ENCODE measurements at regions not wholly inside any gene's neighbourhood (a gene's known extent, or its start where the extent isn't known, plus 50 kb on each side); places are given as distances from the start of the nearest gene placed in this dataset.

GRCh38 chr7:24178811-24179570, 105.0 kb upstream of the NPY start:
- WGBS, 2 donors, result 92 to 93% methylated on average over 5 of the region's 5 CpGs
- intact Hi-C loops (cut with DNase I), result no loop called here
- H3K27ac ChIP-seq, result no peak overlapping the region
- DNase-seq, result no peak
- H3K4me1 ChIP-seq, result no peaks in the 10 kb centered on the region
- no peaks in the 10 kb centered on the region for H3K9me3 ChIP-seq
- H3K36me3 ChIP-seq, result no peaks in the 10 kb centered on the region
- H3K27me3 ChIP-seq, result no peaks in the 10 kb centered on the region
- no peak for TF ChIP-seq POLR2A (IDR thresholded peaks at IDR 0.05)
- TF ChIP-seq CTCF (IDR thresholded peaks at IDR 0.05), result no peak
- no peak overlapping the region for H3K4me3 ChIP-seq (replicated peaks in 1 of 3)

GRCh38 chr7:24191362-24191761, 92.6 kb upstream of the NPY start:
- no peaks in the 10 kb centered on the region for H3K9me3 ChIP-seq
- H3K27ac ChIP-seq, result no peak overlapping the region
- H3K27me3 ChIP-seq, result no peaks in the 10 kb centered on the region
- H3K4me1 ChIP-seq, result no peaks in the 10 kb centered on the region
- no peaks in the 10 kb centered on the region for H3K36me3 ChIP-seq
- no peak for DNase-seq
- no peak overlapping the region for H3K4me3 ChIP-seq (replicated peaks in 1 of 3)
- TF ChIP-seq POLR2A (IDR thresholded peaks at IDR 0.05) (no peak), CTCF (IDR thresholded peaks at IDR 0.05) (no peak)
- intact Hi-C loops (cut with DNase I), result no loop called here
- WGBS, 2 donors, result 69 to 82% methylated on average over 3 of the region's 3 CpGs

- Histone ChIP-seq H3K9me3 (no peaks in the 10 kb centered on the region), H3K4me3 (replicated peaks in 1 of 3) (no peak overlapping the region), H3K36me3 (no peaks in the 10 kb centered on the region), H3K4me1 (no peaks in the 10 kb centered on the region), H3K27ac (no peak overlapping the region), H3K27me3 (no peaks in the 10 kb centered on the region)
- WGBS, 2 donors, result 54 to 63% methylated on average over 2 of the region's 2 CpGs
- TF ChIP-seq CTCF (IDR thresholded peaks at IDR 0.05) (no peak), POLR2A (IDR thresholded peaks at IDR 0.05) (no peak)
- intact Hi-C loops (cut with DNase I), result no loop called here
- no peak for DNase-seq
These were observed 91.9 kb upstream of the NPY start for GRCh38 chr7:24192053-24192452.

- DNase-seq, result no peak
- no peak for TF ChIP-seq CTCF (IDR thresholded peaks at IDR 0.05)
- no peak for TF ChIP-seq POLR2A (IDR thresholded peaks at IDR 0.05)
- intact Hi-C loops (cut with DNase I), result no loop called here
These were observed 91.3 kb upstream of the NPY start for GRCh38 chr7:24192691-24193090.

GRCh38 chr7:24197852-24198251, 86.1 kb upstream of the NPY start:
- no peak for DNase-seq
- Histone ChIP-seq H3K36me3 (no peaks in the 10 kb centered on the region), H3K4me1 (no peaks in the 10 kb centered on the region), H3K4me3 (replicated peaks in 1 of 3) (no peak overlapping the region), H3K27me3 (no peaks in the 10 kb centered on the region), H3K27ac (no peak overlapping the region), H3K9me3 (no peaks in the 10 kb centered on the region)
- TF ChIP-seq POLR2A (IDR thresholded peaks at IDR 0.05), result no peak
- TF ChIP-seq CTCF (IDR thresholded peaks at IDR 0.05), result no peak
- intact Hi-C loops (cut with DNase I), result no loop called here
- WGBS, 2 donors, result 72 to 77% methylated on average over 4 of the region's 4 CpGs

More at GRCh38 chr7:24192691-24193090, 91.3 kb upstream of the NPY start:
- Histone ChIP-seq H3K9me3 (no peaks in the 10 kb centered on the region), H3K27ac (no peak overlapping the region), H3K36me3 (no peaks in the 10 kb centered on the region), H3K4me3 (replicated peaks in 1 of 3) (no peak overlapping the region), H3K27me3 (no peaks in the 10 kb centered on the region), H3K4me1 (no peaks in the 10 kb centered on the region)
- WGBS, 2 donors, result 75 to 80% methylated on average over 4 of the region's 4 CpGs
